ENCODE measurements at regions not wholly inside any gene's neighbourhood (a gene's known extent, or its start where the extent isn't known, plus 50 kb on each side); places are given as distances from the start of the nearest gene placed in this dataset.
"Not testable (repeated sequence)": the region's sequence is repeated elsewhere in the genome, so short reads cannot be mapped to it uniquely, and the experiment has no call there.

DNA sequence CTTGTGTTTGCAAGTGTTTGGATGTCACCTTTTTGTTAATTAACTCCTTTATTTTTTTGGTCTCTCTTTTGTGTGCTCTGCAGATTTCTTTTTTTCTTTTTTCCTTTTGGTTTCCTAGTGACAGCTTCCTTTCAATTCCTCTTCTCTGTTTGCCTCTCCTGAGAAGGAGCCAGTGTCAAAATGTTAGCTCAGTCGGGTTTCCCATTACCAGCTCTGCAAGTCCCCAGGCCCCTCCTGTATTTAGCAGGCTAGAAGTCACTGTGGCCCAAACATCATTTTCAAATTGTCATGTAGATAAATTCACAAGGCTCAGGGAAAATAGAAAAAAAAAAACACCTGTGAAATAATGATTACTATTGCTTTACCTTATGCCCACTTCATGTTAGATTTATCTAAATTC is 1621.6 kb downstream of the CDH8 start:
- no peak overlapping the region for H3K27ac ChIP-seq (ENCODE audit: insufficient read depth, low read depth, low read length, poor library complexity, severe bottlenecking)
- H3K4me1 ChIP-seq (ENCODE audit: control insufficient read depth, insufficient read depth, low read length) = peaks cover 9% of the 10 kb centered on the region
- WGBS, 2 experiments = 0 to 8% methylated on average over 1 of the region's 1 CpG

DNA sequence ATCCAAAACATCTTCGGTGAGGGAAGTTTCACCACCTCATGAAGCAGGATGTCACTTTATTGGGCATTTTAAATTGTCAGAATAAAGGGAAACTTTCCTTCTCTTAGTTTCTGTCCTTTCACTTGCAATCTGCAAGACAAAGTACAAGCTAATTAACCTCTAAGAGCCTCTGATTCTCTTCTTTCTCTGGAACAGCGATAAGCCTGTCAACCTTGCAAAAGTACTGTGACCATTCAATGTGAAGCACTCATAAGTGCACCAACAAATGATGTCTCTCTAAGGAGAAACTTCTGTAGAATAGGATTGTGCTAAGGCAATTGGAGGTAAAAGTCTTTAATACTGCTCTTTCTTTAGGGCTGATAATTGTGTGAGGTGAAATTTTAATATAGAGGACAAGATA is 1622.3 kb downstream of the CDH8 start:
- WGBS, 2 experiments = 24 to 25% methylated on average over 2 of the region's 2 CpGs
- no peaks in the 10 kb centered on the region for H3K9me3 ChIP-seq (ENCODE audit: control insufficient read depth, low read length)
- no peak overlapping the region for H3K27ac ChIP-seq (ENCODE audit: insufficient read depth, low read depth, low read length, poor library complexity, severe bottlenecking)
- no peaks in the 10 kb centered on the region for H3K36me3 ChIP-seq (ENCODE audit: control insufficient read depth, insufficient read depth, low read length)
- H3K4me3 ChIP-seq (ENCODE audit: insufficient read depth, low read depth, low read length) = no peak overlapping the region
- H3K27me3 ChIP-seq (ENCODE audit: control insufficient read depth, insufficient read depth, low read length, poor library complexity, severe bottlenecking) = no peaks in the 10 kb centered on the region
- peaks cover 9% of the 10 kb centered on the region for H3K4me1 ChIP-seq (ENCODE audit: control insufficient read depth, insufficient read depth, low read length)

More for the DNA sequence above, 1621.6 kb downstream of the CDH8 start:
- H3K4me3 ChIP-seq (ENCODE audit: insufficient read depth, low read depth, low read length) = no peak overlapping the region
- no peaks in the 10 kb centered on the region for H3K36me3 ChIP-seq (ENCODE audit: control insufficient read depth, insufficient read depth, low read length)
- no peaks in the 10 kb centered on the region for H3K27me3 ChIP-seq (ENCODE audit: control insufficient read depth, insufficient read depth, low read length, poor library complexity, severe bottlenecking)
- H3K9me3 ChIP-seq (ENCODE audit: control insufficient read depth, low read length) = no peaks in the 10 kb centered on the region

DNA sequence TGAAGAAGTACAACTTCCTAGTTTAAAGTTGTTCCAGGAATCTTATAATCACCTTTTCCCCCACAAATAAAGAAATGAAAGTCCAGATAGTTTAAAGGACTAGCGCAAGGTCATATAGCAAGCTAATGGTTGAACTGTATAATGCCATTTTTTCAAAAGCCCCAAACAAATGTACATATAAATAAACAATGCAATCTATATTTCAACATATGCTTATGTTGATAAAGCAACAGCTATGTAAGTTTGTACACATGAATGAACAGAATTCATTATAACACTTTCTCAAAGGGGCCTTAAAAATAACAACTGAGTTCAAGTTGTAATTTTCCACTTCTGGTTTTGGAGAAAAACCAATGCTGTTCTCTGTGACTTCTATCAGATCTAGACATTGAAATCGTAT is 1628.6 kb downstream of the CDH8 start:
- no peaks in the 10 kb centered on the region for H3K9me3 ChIP-seq (ENCODE audit: control insufficient read depth, low read length)
- H3K4me3 ChIP-seq (ENCODE audit: insufficient read depth, low read depth, low read length) = no peak overlapping the region
- H3K27me3 ChIP-seq (ENCODE audit: control insufficient read depth, insufficient read depth, low read length, poor library complexity, severe bottlenecking) = no peaks in the 10 kb centered on the region
- H3K4me1 ChIP-seq (ENCODE audit: control insufficient read depth, insufficient read depth, low read length) = no peaks in the 10 kb centered on the region
- H3K27ac ChIP-seq (ENCODE audit: insufficient read depth, low read depth, low read length, poor library complexity, severe bottlenecking) = no peak overlapping the region
- no peaks in the 10 kb centered on the region for H3K36me3 ChIP-seq (ENCODE audit: control insufficient read depth, insufficient read depth, low read length)
- 38 to 72% methylated on average over 1 to 2 of the region's 2 CpGs for WGBS, 2 experiments

DNA sequence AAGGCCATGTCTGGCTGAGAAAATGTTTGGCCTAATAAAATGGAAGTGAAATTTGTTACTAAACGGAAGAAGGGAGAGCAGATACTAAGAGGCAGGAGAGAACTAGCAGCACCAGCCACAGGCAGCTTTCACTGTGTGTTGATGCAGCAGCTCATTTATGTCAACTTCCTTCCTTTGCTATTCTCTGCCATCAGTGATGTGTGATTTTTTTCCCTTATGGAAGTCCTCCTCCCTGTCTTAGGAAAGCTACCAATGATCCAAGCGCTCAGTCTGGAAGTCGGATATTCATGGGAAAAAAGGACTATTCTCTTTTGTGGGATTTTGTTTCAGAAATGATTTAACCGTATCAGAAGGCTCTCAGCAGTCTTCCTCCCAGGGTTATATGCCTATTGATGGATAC is 1629.2 kb downstream of the CDH8 start:
- Histone ChIP-seq H3K4me3 (ENCODE audit: insufficient read depth, low read depth, low read length) (no peak overlapping the region), H3K27ac (ENCODE audit: insufficient read depth, low read depth, low read length, poor library complexity, severe bottlenecking) (no peak overlapping the region), H3K9me3 (ENCODE audit: control insufficient read depth, low read length) (no peaks in the 10 kb centered on the region), H3K27me3 (ENCODE audit: control insufficient read depth, insufficient read depth, low read length, poor library complexity, severe bottlenecking) (no peaks in the 10 kb centered on the region), H3K36me3 (ENCODE audit: control insufficient read depth, insufficient read depth, low read length) (no peaks in the 10 kb centered on the region), H3K4me1 (ENCODE audit: control insufficient read depth, insufficient read depth, low read length) (no peaks in the 10 kb centered on the region)
- 92 to 96% methylated on average over 4 of the region's 4 CpGs for WGBS, 2 experiments

DNA sequence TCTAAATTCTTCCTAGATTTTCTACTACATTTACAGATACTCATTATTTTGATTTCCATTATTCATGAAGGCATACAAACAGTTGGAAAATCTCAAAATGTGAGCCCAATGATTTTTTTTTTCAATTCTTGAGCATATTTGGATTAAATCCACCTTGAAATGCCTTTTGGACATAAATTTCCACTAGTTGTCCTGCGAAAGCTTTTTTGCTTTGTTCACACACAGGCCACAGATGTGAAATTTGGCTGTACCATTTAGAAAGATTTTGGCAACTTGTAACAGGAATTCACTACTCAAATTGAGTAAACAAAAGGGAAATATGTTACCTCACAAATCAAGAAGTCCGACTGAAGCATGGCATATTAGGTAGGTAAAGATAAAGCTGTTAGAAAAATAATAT is 1631.0 kb downstream of the CDH8 start:
- no peaks in the 10 kb centered on the region for H3K27me3 ChIP-seq (ENCODE audit: control insufficient read depth, insufficient read depth, low read length, poor library complexity, severe bottlenecking)
- H3K27ac ChIP-seq (ENCODE audit: insufficient read depth, low read depth, low read length, poor library complexity, severe bottlenecking) = no peak overlapping the region
- H3K36me3 ChIP-seq (ENCODE audit: control insufficient read depth, insufficient read depth, low read length) = no peaks in the 10 kb centered on the region
- no peak overlapping the region for H3K4me3 ChIP-seq (ENCODE audit: insufficient read depth, low read depth, low read length)
- WGBS, 2 experiments = 88 to 100% methylated on average over 1 to 2 of the region's 2 CpGs
- H3K9me3 ChIP-seq (ENCODE audit: control insufficient read depth, low read length) = no peaks in the 10 kb centered on the region
- H3K4me1 ChIP-seq (ENCODE audit: control insufficient read depth, insufficient read depth, low read length) = no peaks in the 10 kb centered on the region

DNA sequence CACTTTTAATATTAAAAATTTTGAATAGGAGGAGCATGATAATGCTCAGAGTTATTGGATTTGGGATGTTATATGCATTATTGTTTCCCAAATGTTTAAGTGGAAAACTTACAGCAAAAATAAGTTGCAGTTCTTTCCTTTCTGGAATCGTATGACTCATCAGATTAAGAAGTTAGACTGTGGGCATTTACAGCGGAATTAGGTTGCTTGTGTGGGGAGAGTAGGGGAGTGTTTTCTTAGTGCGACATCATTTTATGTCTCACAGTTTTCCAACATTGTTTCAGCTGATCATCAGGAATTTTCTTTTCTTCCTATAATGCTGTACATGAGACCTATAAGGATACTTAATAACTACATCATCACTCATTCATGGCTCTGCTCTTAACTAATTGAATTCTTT is 1631.8 kb downstream of the CDH8 start:
- Histone ChIP-seq H3K27me3 (ENCODE audit: control insufficient read depth, insufficient read depth, low read length, poor library complexity, severe bottlenecking) (no peaks in the 10 kb centered on the region), H3K4me1 (ENCODE audit: control insufficient read depth, insufficient read depth, low read length) (no peaks in the 10 kb centered on the region), H3K27ac (ENCODE audit: insufficient read depth, low read depth, low read length, poor library complexity, severe bottlenecking) (no peak overlapping the region), H3K36me3 (ENCODE audit: control insufficient read depth, insufficient read depth, low read length) (no peaks in the 10 kb centered on the region), H3K4me3 (ENCODE audit: insufficient read depth, low read depth, low read length) (no peak overlapping the region), H3K9me3 (ENCODE audit: control insufficient read depth, low read length) (no peaks in the 10 kb centered on the region)
- 94 to 96% methylated on average over 3 of the region's 3 CpGs for WGBS, 2 experiments

DNA sequence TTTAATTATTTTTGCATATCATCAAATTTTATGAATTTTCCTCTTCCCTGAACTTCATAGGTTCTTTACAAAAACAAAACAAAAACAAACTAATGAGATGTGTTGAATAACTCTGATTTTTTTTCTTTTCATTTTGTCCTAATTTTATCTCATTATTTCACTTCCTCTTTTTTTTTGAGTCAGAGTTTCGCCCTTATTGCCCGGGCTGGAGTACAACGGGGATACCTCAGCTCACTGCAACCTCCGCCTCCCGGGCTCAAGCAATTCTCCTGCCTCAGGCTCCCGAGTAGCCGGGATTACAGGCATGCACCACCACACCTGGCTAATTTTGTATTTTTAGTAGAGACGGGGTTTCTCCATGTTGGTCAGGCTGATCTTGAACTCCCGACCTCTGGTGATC is 1633.3 kb downstream of the CDH8 start:
- H3K9me3 ChIP-seq (ENCODE audit: control insufficient read depth, low read length); H3K27ac ChIP-seq (ENCODE audit: insufficient read depth, low read depth, low read length, poor library complexity, severe bottlenecking); H3K4me3 ChIP-seq (ENCODE audit: insufficient read depth, low read depth, low read length); H3K4me1 ChIP-seq (ENCODE audit: control insufficient read depth, insufficient read depth, low read length); H3K36me3 ChIP-seq (ENCODE audit: control insufficient read depth, insufficient read depth, low read length); H3K27me3 ChIP-seq (ENCODE audit: control insufficient read depth, insufficient read depth, low read length, poor library complexity, severe bottlenecking): not testable (repeated sequence)
- WGBS, 2 experiments = 93% methylated on average over 9 of the region's 9 CpGs

DNA sequence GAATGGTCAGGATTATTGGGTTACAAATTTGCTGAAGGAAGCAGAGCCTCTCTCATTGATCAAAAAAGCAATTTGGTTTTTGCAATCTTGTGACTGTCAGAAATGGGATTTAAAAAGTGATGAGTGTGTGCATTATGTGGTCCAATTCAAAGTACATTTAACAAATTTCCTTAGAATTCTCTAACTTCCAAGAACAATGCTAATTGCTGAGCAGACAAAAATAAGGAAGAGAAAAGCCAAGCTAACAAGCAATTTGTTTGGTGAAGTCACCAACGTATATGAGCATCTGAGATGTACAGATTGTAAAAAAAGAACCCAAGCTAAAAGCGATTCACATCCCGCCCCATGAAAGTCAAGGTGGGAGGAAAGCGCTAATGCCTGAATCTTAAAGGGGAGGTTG is 1643.9 kb downstream of the CDH8 start:
- WGBS, 2 experiments = 95% methylated on average over 4 of the region's 4 CpGs
- Histone ChIP-seq H3K4me1 (ENCODE audit: control insufficient read depth, insufficient read depth, low read length) (no peaks in the 10 kb centered on the region), H3K36me3 (ENCODE audit: control insufficient read depth, insufficient read depth, low read length) (no peaks in the 10 kb centered on the region), H3K9me3 (ENCODE audit: control insufficient read depth, low read length) (no peaks in the 10 kb centered on the region), H3K27me3 (ENCODE audit: control insufficient read depth, insufficient read depth, low read length, poor library complexity, severe bottlenecking) (no peaks in the 10 kb centered on the region), H3K4me3 (ENCODE audit: insufficient read depth, low read depth, low read length) (no peak overlapping the region), H3K27ac (ENCODE audit: insufficient read depth, low read depth, low read length, poor library complexity, severe bottlenecking) (no peak overlapping the region)

DNA sequence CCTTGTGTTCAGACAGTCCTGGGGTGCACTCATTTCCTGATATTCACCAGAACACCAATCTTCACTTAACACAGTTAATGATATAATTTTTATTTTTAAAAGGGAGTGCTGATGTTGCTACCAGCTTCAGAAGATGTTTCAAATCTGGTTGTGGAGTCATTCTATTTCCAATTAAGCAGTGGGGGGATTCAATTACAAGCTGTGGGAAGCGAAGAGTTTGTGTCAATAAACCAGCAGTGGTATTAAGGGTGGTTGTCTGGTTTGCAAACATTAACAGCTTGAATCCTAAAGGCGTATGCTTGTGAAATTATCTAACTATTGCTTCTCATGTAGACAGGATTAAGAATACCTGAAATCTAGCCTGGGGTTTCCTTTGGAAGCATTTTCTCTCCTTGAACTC is 1637.5 kb upstream of the GOT2 start:
- no peak overlapping the region for H3K4me3 ChIP-seq (ENCODE audit: insufficient read depth, low read depth, low read length)
- no peaks in the 10 kb centered on the region for H3K27me3 ChIP-seq (ENCODE audit: control insufficient read depth, insufficient read depth, low read length, poor library complexity, severe bottlenecking)
- WGBS, 2 experiments = 78 to 94% methylated on average over 2 of the region's 2 CpGs

DNA sequence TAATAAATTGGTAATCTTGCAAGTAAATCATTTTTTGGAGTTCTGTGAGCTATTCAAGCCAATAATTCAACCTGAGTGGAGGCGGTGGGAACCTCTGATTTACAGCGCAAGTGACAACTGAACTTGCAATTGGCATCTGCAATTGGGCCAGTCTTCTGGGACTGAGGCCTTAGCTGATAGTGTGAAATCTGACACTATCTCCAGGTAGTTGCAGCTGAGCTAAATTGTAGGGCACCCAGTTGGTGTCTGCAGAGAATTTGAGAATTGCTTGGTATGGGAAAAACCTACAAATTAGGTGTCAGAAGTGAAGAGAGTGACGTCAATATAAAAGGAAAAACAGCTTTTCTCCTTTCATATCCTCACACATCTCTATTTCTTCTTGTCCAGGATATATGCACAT is 1633.6 kb upstream of the GOT2 start:
- H3K4me3 ChIP-seq (ENCODE audit: insufficient read depth, low read depth, low read length) = no peak overlapping the region

More for the DNA sequence above, 1637.5 kb upstream of the GOT2 start:
- no peaks in the 10 kb centered on the region for H3K4me1 ChIP-seq (ENCODE audit: control insufficient read depth, insufficient read depth, low read length)
- no peaks in the 10 kb centered on the region for H3K9me3 ChIP-seq (ENCODE audit: control insufficient read depth, low read length)
- no peak overlapping the region for H3K27ac ChIP-seq (ENCODE audit: insufficient read depth, low read depth, low read length, poor library complexity, severe bottlenecking)
- no peaks in the 10 kb centered on the region for H3K36me3 ChIP-seq (ENCODE audit: control insufficient read depth, insufficient read depth, low read length)

DNA sequence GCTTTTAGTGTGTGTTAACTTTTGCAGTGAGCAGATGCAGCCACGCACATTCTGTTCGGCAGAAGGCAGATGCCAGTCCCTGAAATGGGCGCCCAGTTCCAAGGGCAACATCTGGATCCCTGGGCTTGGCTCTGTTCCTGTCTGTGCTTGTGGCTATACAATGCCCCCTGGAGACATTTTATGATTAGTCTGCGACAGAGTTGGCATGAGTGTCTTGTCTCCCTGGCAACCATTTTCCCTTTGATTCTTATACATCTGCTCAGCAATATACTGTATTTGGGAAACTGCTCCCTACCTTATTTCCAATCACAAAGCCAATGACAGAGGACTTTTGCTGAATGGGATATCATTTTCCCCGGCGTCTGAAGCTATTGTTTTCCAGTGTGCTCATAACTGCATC is 1629.5 kb upstream of the GOT2 start:
- Histone ChIP-seq H3K36me3 (ENCODE audit: control insufficient read depth, insufficient read depth, low read length) (no peaks in the 10 kb centered on the region), H3K27me3 (ENCODE audit: control insufficient read depth, insufficient read depth, low read length, poor library complexity, severe bottlenecking) (no peaks in the 10 kb centered on the region), H3K9me3 (ENCODE audit: control insufficient read depth, low read length) (no peaks in the 10 kb centered on the region), H3K4me1 (ENCODE audit: control insufficient read depth, insufficient read depth, low read length) (no peaks in the 10 kb centered on the region), H3K4me3 (ENCODE audit: insufficient read depth, low read depth, low read length) (no peak overlapping the region), H3K27ac (ENCODE audit: insufficient read depth, low read depth, low read length, poor library complexity, severe bottlenecking) (no peak overlapping the region)
- 91 to 95% methylated on average over 6 of the region's 6 CpGs for WGBS, 2 experiments

More for the DNA sequence above, 1633.6 kb upstream of the GOT2 start:
- H3K27ac ChIP-seq (ENCODE audit: insufficient read depth, low read depth, low read length, poor library complexity, severe bottlenecking) = no peak overlapping the region
- H3K4me1 ChIP-seq (ENCODE audit: control insufficient read depth, insufficient read depth, low read length) = no peaks in the 10 kb centered on the region
- no peaks in the 10 kb centered on the region for H3K36me3 ChIP-seq (ENCODE audit: control insufficient read depth, insufficient read depth, low read length)
- no peaks in the 10 kb centered on the region for H3K9me3 ChIP-seq (ENCODE audit: control insufficient read depth, low read length)
- H3K27me3 ChIP-seq (ENCODE audit: control insufficient read depth, insufficient read depth, low read length, poor library complexity, severe bottlenecking) = no peaks in the 10 kb centered on the region
- 73 to 89% methylated on average over 3 of the region's 3 CpGs for WGBS, 2 experiments
